Erythroblast (primary cell): ENCODE measurements at regions not wholly inside any gene's neighbourhood (a gene's known extent, or its start where the extent isn't known, plus 50 kb on each side); places are given as distances from the start of the nearest gene placed in this dataset.

Source experiments
- GATA1 ChIP-seq: IDR thresholded peaks from 2 replicates; pipeline ENCODE4 v1.6.1; 2011; ENCODE audit warnings: low read depth, mild to moderate bottlenecking, control low read depth, low read length, moderate library complexity
- POLR2A ChIP-seq: IDR thresholded peaks from 2 replicates; pipeline ENCODE4 v1.6.1; 2011; ENCODE audit warnings: mild to moderate bottlenecking, low read length

- no peak for TF ChIP-seq POLR2A
- TF ChIP-seq GATA1: no peak
Measured at GRCh38 chr5:130836729-130837649, 328.1 kb downstream of the HINT1 start.
